Esophagus squamous epithelium (tissue), 4 donors: ENCODE measurements at regions not wholly inside any gene's neighbourhood (a gene's known extent, or its start where the extent isn't known, plus 50 kb on each side); places are given as distances from the start of the nearest gene placed in this dataset.

Experiments
- POLR2A ChIP-seq, 4 donors: fragments of 450-650 bp; IDR thresholded peaks; one replicate each; pipeline ENCODE4 v1.6.1; 2017; ENCODE audit warnings: antibody characterized with exemption in 4 of 4, mild to moderate bottlenecking in 4 of 4, moderate library complexity in 3 of 4
- TF ChIP-seq, protein P1 (sequence below), 6 experiments: fragments of 450-650 bp in 4 of 6; fragments of 200-600 bp in 2 of 6; sonication (generic) in 2 of 6; IDR thresholded peaks; one replicate each; pipeline ENCODE4 v1.5.1; 2016 to 2019; ENCODE audit warnings: antibody characterized with exemption in 6 of 6, mild to moderate bottlenecking in 4 of 6, moderate library complexity in 4 of 6

DNA sequence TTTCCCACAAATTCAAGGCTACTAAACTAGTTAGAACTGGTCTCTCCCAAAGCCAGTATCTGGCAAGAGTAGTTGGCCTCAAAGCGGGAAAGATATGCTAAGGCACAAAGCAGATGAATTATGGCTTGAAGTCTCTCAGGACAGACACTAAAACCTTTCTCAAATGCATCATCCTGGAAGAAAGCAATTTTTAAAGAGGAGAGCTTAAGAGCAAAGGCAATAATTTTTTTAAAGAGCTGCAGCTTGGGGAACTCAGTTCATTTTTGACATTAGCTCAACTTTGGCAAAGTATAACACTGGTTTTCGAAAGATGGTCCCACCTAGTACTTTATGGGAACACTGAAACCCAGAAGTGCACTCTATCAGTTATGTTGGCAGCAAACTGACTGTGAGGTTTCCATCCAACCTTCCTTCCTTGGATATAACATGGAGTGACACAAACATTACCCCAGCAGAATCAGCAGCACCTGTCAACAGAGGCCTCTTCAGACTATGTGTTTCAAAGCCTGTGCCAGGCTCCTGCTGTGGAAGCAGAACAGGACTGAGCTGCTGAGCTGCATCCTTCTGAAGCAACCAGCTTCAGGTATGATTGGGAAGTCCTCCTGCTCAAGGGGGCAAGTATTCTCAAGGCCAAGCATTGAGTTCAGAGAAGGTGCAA, 852.3 kb upstream of the HS3ST5 start:
- TF ChIP-seq, protein P1, sequence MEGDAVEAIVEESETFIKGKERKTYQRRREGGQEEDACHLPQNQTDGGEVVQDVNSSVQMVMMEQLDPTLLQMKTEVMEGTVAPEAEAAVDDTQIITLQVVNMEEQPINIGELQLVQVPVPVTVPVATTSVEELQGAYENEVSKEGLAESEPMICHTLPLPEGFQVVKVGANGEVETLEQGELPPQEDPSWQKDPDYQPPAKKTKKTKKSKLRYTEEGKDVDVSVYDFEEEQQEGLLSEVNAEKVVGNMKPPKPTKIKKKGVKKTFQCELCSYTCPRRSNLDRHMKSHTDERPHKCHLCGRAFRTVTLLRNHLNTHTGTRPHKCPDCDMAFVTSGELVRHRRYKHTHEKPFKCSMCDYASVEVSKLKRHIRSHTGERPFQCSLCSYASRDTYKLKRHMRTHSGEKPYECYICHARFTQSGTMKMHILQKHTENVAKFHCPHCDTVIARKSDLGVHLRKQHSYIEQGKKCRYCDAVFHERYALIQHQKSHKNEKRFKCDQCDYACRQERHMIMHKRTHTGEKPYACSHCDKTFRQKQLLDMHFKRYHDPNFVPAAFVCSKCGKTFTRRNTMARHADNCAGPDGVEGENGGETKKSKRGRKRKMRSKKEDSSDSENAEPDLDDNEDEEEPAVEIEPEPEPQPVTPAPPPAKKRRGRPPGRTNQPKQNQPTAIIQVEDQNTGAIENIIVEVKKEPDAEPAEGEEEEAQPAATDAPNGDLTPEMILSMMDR (IDR thresholded peaks at IDR 0.05): no peak
- no peak for TF ChIP-seq POLR2A (IDR thresholded peaks at IDR 0.05)
